HepG2 (cell line): ENCODE measurements at regions not wholly inside any gene's neighbourhood (a gene's known extent, or its start where the extent isn't known, plus 50 kb on each side); places are given as distances from the start of the nearest gene placed in this dataset.

Experiments used
- SMAD9 ChIP-seq: sonication (generic); formaldehyde crosslinking; IDR thresholded peaks from 2 replicates; pipeline ENCODE4 v1.5.1; 2020; ENCODE audit warnings: mild to moderate bottlenecking, missing genetic modification reagents
- ZNF780A ChIP-seq: sonication (generic); formaldehyde crosslinking; IDR thresholded peaks from 2 replicates; pipeline ENCODE4 v1.8.0; 2022; ENCODE audit warnings: mild to moderate bottlenecking, missing genetic modification reagents, moderate library complexity
- TF ChIP-seq, protein P1 (sequence below): sonication (generic); formaldehyde crosslinking; IDR thresholded peaks from 2 replicates; pipeline ENCODE4 v1.4.0; 2020; ENCODE audit warnings: missing genetic modification reagents, borderline replicate concordance
- TF ChIP-seq, protein P2 (sequence below): sonication (generic); formaldehyde crosslinking; IDR thresholded peaks from 2 replicates; pipeline ENCODE4 v1.4.0; 2020; ENCODE audit warnings: mild to moderate bottlenecking, missing genetic modification reagents, borderline replicate concordance

DNA sequence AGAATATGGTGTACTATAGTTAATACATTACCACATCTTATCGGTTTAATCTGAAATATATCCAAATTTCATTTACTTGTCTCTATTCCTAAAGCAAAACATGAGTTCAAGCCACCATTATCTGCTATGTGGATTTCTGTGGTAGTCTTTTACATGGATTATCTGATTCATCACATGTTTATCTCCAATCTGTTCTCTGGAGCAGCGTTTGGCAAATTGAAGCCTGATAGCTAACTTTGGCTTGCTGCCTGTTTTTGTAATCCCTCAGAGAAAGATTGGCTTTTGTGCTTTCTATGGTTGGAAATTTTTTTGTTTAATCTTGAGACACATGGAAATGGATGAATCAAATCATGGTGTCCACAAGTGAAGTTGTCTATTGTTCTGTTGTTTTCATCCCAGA, 274.3 kb downstream of the JRKL start (continued):
- TF ChIP-seq ZNF780A (CRISPR knock-in tag) (no peak), SMAD9 (CRISPR knock-in tag) (no peak)
- TF ChIP-seq, protein P1, sequence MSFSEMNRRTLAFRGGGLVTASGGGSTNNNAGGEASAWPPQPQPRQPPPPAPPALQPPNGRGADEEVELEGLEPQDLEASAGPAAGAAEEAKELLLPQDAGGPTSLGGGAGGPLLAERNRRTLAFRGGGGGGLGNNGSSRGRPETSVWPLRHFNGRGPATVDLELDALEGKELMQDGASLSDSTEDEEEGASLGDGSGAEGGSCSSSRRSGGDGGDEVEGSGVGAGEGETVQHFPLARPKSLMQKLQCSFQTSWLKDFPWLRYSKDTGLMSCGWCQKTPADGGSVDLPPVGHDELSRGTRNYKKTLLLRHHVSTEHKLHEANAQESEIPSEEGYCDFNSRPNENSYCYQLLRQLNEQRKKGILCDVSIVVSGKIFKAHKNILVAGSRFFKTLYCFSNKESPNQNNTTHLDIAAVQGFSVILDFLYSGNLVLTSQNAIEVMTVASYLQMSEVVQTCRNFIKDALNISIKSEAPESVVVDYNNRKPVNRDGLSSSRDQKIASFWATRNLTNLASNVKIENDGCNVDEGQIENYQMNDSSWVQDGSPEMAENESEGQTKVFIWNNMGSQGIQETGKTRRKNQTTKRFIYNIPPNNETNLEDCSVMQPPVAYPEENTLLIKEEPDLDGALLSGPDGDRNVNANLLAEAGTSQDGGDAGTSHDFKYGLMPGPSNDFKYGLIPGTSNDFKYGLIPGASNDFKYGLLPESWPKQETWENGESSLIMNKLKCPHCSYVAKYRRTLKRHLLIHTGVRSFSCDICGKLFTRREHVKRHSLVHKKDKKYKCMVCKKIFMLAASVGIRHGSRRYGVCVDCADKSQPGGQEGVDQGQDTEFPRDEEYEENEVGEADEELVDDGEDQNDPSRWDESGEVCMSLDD (CRISPR knock-in tag) = no peak
- TF ChIP-seq, protein P2, sequence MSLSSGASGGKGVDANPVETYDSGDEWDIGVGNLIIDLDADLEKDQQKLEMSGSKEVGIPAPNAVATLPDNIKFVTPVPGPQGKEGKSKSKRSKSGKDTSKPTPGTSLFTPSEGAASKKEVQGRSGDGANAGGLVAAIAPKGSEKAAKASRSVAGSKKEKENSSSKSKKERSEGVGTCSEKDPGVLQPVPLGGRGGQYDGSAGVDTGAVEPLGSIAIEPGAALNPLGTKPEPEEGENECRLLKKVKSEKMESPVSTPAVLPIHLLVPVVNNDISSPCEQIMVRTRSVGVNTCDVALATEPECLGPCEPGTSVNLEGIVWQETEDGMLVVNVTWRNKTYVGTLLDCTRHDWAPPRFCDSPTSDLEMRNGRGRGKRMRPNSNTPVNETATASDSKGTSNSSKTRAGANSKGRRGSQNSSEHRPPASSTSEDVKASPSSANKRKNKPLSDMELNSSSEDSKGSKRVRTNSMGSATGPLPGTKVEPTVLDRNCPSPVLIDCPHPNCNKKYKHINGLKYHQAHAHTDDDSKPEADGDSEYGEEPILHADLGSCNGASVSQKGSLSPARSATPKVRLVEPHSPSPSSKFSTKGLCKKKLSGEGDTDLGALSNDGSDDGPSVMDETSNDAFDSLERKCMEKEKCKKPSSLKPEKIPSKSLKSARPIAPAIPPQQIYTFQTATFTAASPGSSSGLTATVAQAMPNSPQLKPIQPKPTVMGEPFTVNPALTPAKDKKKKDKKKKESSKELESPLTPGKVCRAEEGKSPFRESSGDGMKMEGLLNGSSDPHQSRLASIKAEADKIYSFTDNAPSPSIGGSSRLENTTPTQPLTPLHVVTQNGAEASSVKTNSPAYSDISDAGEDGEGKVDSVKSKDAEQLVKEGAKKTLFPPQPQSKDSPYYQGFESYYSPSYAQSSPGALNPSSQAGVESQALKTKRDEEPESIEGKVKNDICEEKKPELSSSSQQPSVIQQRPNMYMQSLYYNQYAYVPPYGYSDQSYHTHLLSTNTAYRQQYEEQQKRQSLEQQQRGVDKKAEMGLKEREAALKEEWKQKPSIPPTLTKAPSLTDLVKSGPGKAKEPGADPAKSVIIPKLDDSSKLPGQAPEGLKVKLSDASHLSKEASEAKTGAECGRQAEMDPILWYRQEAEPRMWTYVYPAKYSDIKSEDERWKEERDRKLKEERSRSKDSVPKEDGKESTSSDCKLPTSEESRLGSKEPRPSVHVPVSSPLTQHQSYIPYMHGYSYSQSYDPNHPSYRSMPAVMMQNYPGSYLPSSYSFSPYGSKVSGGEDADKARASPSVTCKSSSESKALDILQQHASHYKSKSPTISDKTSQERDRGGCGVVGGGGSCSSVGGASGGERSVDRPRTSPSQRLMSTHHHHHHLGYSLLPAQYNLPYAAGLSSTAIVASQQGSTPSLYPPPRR = no peak
- TF ChIP-seq, all 625 proteins: peak for 0
